NCI-H2081 treated with DMSO at 0.1 percent for 48 hours (cell line): ENCODE measurements at regions not wholly inside any gene's neighbourhood (a gene's known extent, or its start where the extent isn't known, plus 50 kb on each side); places are given as distances from the start of the nearest gene placed in this dataset.
"Not testable (repeated sequence)": the region's sequence is repeated elsewhere in the genome, so short reads cannot be mapped to it uniquely, and the experiment has no call there.

Source experiments
- DNase-seq: peaks from one replicate; lab custom pipeline; 2025; lab: John Stamatoyannopoulos, UW

GRCh38 chr3:153268564-153269279 lies 106.7 kb downstream of the RAP2B start:
- no peak for DNase-seq

GRCh38 chr3:153269730-153270129 lies 107.7 kb downstream of the RAP2B start:
- DNase-seq = no peak

GRCh38 chr3:153273217-153273616 lies 111.2 kb downstream of the RAP2B start:
- DNase-seq = no peak

- no peak for DNase-seq
These were observed 111.9 kb downstream of the RAP2B start for GRCh38 chr3:153273767-153274435.

- no peak for DNase-seq
These were observed 112.5 kb downstream of the RAP2B start for GRCh38 chr3:153274561-153274960.

- no peak for DNase-seq
These were observed 113.5 kb downstream of the RAP2B start for GRCh38 chr3:153275514-153275913.

GRCh38 chr3:153277029-153277428 lies 115.0 kb downstream of the RAP2B start:
- no peak for DNase-seq

GRCh38 chr3:153281236-153281997 lies 119.4 kb downstream of the RAP2B start:
- DNase-seq = not testable (repeated sequence)

- no peak for DNase-seq
These were observed 120.3 kb downstream of the RAP2B start for GRCh38 chr3:153282355-153282754.

- peak; percentile 18 for DNase-seq
These were observed 122.4 kb downstream of the RAP2B start for GRCh38 chr3:153284282-153284938.

- DNase-seq = no peak
These were observed 123.2 kb downstream of the RAP2B start for GRCh38 chr3:153285194-153285641.

- no peak for DNase-seq
These were observed 124.0 kb downstream of the RAP2B start for GRCh38 chr3:153285982-153286381.

- DNase-seq = no peak
These were observed 125.0 kb downstream of the RAP2B start for GRCh38 chr3:153287017-153287416.

- DNase-seq = no peak
These were observed 127.3 kb downstream of the RAP2B start for GRCh38 chr3:153289334-153289808.

GRCh38 chr3:153290268-153291015 lies 128.4 kb downstream of the RAP2B start:
- no peak for DNase-seq

GRCh38 chr3:153291059-153291685 lies 129.1 kb downstream of the RAP2B start:
- no peak for DNase-seq

GRCh38 chr3:153293265-153293664 lies 131.2 kb downstream of the RAP2B start:
- DNase-seq = no peak

GRCh38 chr3:153295901-153296300 lies 133.9 kb downstream of the RAP2B start:
- DNase-seq = no peak

- DNase-seq = no peak
These were observed 143.2 kb downstream of the RAP2B start for GRCh38 chr3:153305189-153305588.

GRCh38 chr3:153311541-153311940 lies 149.5 kb downstream of the RAP2B start:
- DNase-seq = no peak
